Mesendoderm (in vitro differentiated cells): ENCODE measurements at regions not wholly inside any gene's neighbourhood (a gene's known extent, or its start where the extent isn't known, plus 50 kb on each side); places are given as distances from the start of the nearest gene placed in this dataset.

Experiments
- DNase-seq: peaks from one replicate; pipeline ENCODE4 v3.0.0; 2013
- H2AK5ac ChIP-seq: 2 replicates; pipeline ENCODE4 v1.6.1; 2013; ENCODE audit warnings: low read length, inconsistent platforms
- H2BK120ac ChIP-seq: 2 replicates; pipeline ENCODE4 v1.6.1; 2013; ENCODE audit warnings: low read depth, mild to moderate bottlenecking, low read length, moderate library complexity, mixed read lengths
- H2BK15ac ChIP-seq: replicated peaks from 2 replicates; pipeline ENCODE4 v1.6.1; 2013; ENCODE audit warnings: low read depth, mild to moderate bottlenecking, moderate library complexity
- H2BK5ac ChIP-seq: 2 replicates; pipeline ENCODE4 v1.6.1; 2013; ENCODE audit warnings: low read length, inconsistent platforms
- H3K18ac ChIP-seq: 2 replicates; pipeline ENCODE4 v1.6.1; 2013; ENCODE audit warnings: mild to moderate bottlenecking, low read length, mixed read lengths
- H3K23ac ChIP-seq: one replicate; pipeline ENCODE4 v1.6.1; 2013; ENCODE audit warnings: low read length
- H3K27ac ChIP-seq: 2 replicates; pipeline ENCODE4 v1.5.1; 2013; ENCODE audit warnings: low read depth, mild to moderate bottlenecking, inconsistent platforms, low read length, moderate library complexity
- H3K27me3 ChIP-seq: 2 replicates; pipeline ENCODE4 v1.6.1; 2013; ENCODE audit warnings: low read length, control low read depth, mild to moderate bottlenecking, inconsistent platforms; ENCODE audit not compliant: insufficient read depth, poor library complexity
- H3K36me3 ChIP-seq: 2 replicates; pipeline ENCODE4 v1.6.1; 2013; ENCODE audit warnings: low read length, inconsistent platforms; ENCODE audit not compliant: control insufficient read depth, insufficient read depth
- H3K4ac ChIP-seq: one replicate; pipeline ENCODE4 v1.6.1; 2013; ENCODE audit warnings: low read depth, mild to moderate bottlenecking, low read length, moderate library complexity
- H3K4me1 ChIP-seq: 2 replicates; pipeline ENCODE4 v1.6.1; 2013; ENCODE audit warnings: low read depth, low read length, inconsistent platforms; ENCODE audit not compliant: control insufficient read depth
- H3K4me2 ChIP-seq: 2 replicates; pipeline ENCODE4 v1.6.1; 2013; ENCODE audit warnings: low read length
- H3K4me3 ChIP-seq: 2 replicates; pipeline ENCODE4 v1.5.1; 2013; ENCODE audit warnings: mild to moderate bottlenecking, low read length
- H3K56ac ChIP-seq: one replicate; pipeline ENCODE4 v1.6.1; 2013; ENCODE audit warnings: low read length
- H3K79me1 ChIP-seq: 2 replicates; pipeline ENCODE4 v1.6.1; 2013; ENCODE audit warnings: low read length, inconsistent platforms
- H3K79me2 ChIP-seq: 2 replicates; pipeline ENCODE4 v1.6.1; 2013; ENCODE audit warnings: mild to moderate bottlenecking, low read length; ENCODE audit not compliant: control insufficient read depth, insufficient read depth
- H3K9ac ChIP-seq: 2 replicates; pipeline ENCODE4 v1.6.1; 2013; ENCODE audit warnings: low read length, inconsistent platforms
- H4K5ac ChIP-seq: one replicate; pipeline ENCODE4 v1.6.1; 2013; ENCODE audit warnings: low read length
- H4K8ac ChIP-seq: one replicate; pipeline ENCODE4 v1.6.1; 2013; ENCODE audit warnings: low read depth, mild to moderate bottlenecking, control low read depth, low read length, moderate library complexity
- WGBS: extraction: QIAGEN DNeasy Blood & Tissue Kit; methylation state at CpG from one replicate; pipeline ENCODE4 v1.1.7; 2013; ENCODE audit warnings: low lambda C conversion rate, missing lambda C conversion rate; ENCODE audit not compliant: insufficient coverage; ENCODE audit errors: extremely low coverage; 5-methylcytosine and 5-hydroxymethylcytosine counted together

DNA sequence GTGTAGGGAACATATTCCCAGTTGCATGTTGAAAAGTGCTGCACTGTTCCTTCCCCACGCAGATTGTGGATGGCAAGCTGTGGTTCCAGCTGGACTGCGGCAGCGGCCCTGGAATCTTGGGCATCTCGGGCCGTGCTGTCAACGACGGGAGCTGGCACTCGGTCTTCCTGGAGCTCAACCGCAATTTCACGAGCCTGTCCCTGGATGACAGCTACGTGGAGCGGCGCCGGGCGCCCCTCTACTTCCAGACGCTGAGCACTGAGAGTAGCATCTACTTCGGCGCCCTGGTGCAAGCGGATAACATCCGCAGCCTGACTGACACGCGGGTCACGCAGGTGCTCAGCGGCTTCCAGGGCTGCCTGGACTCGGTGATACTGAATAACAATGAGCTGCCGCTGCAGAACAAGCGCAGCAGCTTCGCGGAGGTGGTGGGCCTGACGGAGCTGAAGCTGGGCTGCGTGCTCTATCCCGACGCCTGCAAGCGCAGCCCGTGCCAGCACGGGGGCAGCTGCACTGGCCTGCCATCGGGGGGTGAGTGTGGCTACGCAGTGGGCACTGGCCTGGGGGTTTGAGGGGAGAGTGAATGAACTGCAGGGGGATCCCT, 102.7 kb upstream of the MTNR1B start:
- H3K4ac ChIP-seq = no peak overlapping the region
- H3K23ac ChIP-seq = no peak overlapping the region
- H3K56ac ChIP-seq = no peak overlapping the region
- no peak overlapping the region for H3K27ac ChIP-seq
- no peak overlapping the region for H2AK5ac ChIP-seq
- H3K27me3 ChIP-seq = no peaks in the 10 kb centered on the region
- WGBS = no CpG with 5 or more reads among the region's 38 CpGs
- no peak overlapping the region for H3K9ac ChIP-seq
- H3K79me2 ChIP-seq = no peaks in the 10 kb centered on the region
- no peak overlapping the region for H3K18ac ChIP-seq
- no peak overlapping the region for H3K4me2 ChIP-seq
- H2BK15ac ChIP-seq = no peak overlapping the region
- no peak overlapping the region for H3K4me3 ChIP-seq
- H2BK5ac ChIP-seq = no peak overlapping the region
- DNase-seq = no peak
- no peaks in the 10 kb centered on the region for H3K36me3 ChIP-seq
- H3K4me1 ChIP-seq = no peaks in the 10 kb centered on the region
- no peak overlapping the region for H2BK120ac ChIP-seq
- H4K8ac ChIP-seq = no peak overlapping the region
- H4K5ac ChIP-seq = no peak overlapping the region
- H3K79me1 ChIP-seq = no peaks in the 10 kb centered on the region

DNA sequence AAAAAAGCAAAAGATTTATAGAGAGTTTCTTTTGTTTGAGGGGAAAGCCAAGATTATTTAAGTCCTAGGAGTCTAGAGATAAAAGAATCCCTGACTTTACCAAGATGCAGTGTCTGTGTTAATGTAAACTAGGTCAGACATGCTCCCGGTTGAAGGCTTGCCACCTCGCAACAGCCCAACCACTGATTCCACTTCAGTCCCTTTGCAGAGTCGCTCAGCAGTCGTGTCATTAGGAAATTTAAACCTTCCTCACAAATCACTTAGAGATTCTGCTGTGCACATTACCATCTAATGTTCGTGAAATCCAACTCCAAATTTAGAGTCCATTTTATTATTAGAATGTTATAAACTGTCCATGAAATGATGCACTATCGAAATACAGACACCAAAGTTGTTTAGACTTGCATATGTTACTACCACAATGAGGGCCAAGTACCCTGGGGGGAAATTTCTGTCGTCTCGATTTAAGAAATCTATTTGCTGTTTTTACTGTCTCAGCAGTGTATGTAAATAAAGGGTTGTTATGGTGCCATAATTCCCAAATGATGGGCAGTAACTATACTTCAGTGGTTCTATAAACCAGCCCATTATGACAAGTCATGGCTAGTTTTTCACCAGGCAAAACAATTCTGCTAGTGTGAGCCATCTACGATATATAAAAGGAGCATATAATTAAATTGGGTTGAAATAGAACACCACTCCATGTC, 101.4 kb upstream of the MTNR1B start:
- Histone ChIP-seq H4K8ac (no peak overlapping the region), H3K23ac (no peak overlapping the region), H3K4me3 (no peak overlapping the region), H3K27me3 (no peaks in the 10 kb centered on the region), H3K4me2 (no peak overlapping the region), H2AK5ac (no peak overlapping the region), H3K4ac (no peak overlapping the region), H3K9ac (no peak overlapping the region), H4K5ac (no peak overlapping the region), H2BK15ac (no peak overlapping the region), H3K79me1 (no peaks in the 10 kb centered on the region), H2BK120ac (no peak overlapping the region), H3K56ac (no peak overlapping the region), H3K36me3 (no peaks in the 10 kb centered on the region), H3K79me2 (no peaks in the 10 kb centered on the region), H2BK5ac (no peak overlapping the region), H3K18ac (no peak overlapping the region), H3K4me1 (no peaks in the 10 kb centered on the region), H3K27ac (no peak overlapping the region)
- no CpG with 5 or more reads among the region's 9 CpGs for WGBS
- no peak for DNase-seq

DNA sequence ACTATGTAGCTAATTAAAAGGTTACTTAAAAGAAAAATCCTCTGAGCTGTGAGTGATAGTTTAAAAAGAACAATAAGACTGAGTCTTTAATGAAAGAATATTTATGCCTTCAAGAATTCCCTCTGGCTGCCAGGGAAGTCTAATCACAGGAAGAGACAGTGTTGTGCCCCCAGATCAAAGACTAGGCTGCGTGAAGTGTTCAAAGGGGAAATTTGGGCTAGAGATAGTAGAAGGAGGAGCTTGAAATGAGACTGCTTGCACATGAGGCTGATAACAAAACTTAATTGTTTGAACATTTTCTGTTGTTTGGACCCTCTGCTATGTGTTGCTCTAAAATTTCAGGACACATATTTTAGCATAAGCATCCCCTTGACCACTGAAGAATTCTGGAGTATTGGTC, 99.7 kb upstream of the MTNR1B start:
- Histone ChIP-seq H3K4me2 (no peak overlapping the region), H3K79me2 (no peaks in the 10 kb centered on the region), H3K23ac (no peak overlapping the region), H4K8ac (no peak overlapping the region), H2BK120ac (no peak overlapping the region), H3K4ac (no peak overlapping the region), H3K27me3 (no peaks in the 10 kb centered on the region), H3K36me3 (no peaks in the 10 kb centered on the region), H3K9ac (no peak overlapping the region), H3K27ac (no peak overlapping the region), H3K4me1 (no peaks in the 10 kb centered on the region), H2BK5ac (no peak overlapping the region), H2BK15ac (no peak overlapping the region), H4K5ac (no peak overlapping the region), H3K18ac (no peak overlapping the region), H3K79me1 (no peaks in the 10 kb centered on the region), H2AK5ac (no peak overlapping the region), H3K4me3 (no peak overlapping the region), H3K56ac (no peak overlapping the region)
- DNase-seq = no peak
- WGBS = no CpG with 5 or more reads among the region's 1 CpG

DNA sequence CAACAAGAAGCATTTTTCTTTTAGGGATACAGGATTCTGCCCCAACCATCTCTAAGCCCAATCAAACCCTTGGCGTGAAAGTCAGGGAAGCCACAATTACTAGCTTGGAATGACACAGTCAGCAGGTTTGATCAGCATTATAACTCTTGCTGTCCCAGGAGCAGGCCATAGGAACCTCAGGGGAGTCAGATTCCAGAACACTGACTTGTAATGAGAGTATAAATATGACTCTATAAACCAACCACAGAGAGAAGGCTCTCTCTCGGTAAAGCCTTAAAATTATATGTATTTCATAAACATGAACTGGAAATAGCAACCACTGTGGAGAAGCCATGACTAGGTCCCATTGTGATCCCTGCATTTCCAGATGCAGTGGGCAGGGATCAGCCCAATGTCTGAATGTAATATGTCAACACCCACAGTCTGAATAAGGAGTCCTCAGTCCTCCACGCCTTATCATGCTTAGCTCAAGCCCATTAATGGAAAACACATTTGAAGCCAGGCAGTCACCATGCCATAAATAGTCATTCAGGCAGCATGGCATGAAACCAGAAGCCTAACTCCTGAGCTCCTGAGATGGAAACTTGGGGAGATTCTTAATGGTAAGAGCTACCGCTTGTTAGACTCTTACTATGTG, 99.1 kb upstream of the MTNR1B start:
- no peak overlapping the region for H3K4ac ChIP-seq
- H2BK120ac ChIP-seq = no peak overlapping the region
- no CpG with 5 or more reads among the region's 4 CpGs for WGBS
- DNase-seq = no peak
- no peak overlapping the region for H3K23ac ChIP-seq
- H4K8ac ChIP-seq = no peak overlapping the region
- H4K5ac ChIP-seq = no peak overlapping the region
- H3K36me3 ChIP-seq = no peaks in the 10 kb centered on the region
- no peak overlapping the region for H3K18ac ChIP-seq
- no peaks in the 10 kb centered on the region for H3K79me1 ChIP-seq
- no peak overlapping the region for H3K56ac ChIP-seq
- no peak overlapping the region for H3K27ac ChIP-seq
- no peak overlapping the region for H2AK5ac ChIP-seq
- H3K9ac ChIP-seq = no peak overlapping the region
- H3K4me1 ChIP-seq = no peaks in the 10 kb centered on the region
- no peak overlapping the region for H3K4me2 ChIP-seq
- H3K27me3 ChIP-seq = no peaks in the 10 kb centered on the region
- H2BK15ac ChIP-seq = no peak overlapping the region
- H2BK5ac ChIP-seq = no peak overlapping the region
- H3K79me2 ChIP-seq = no peaks in the 10 kb centered on the region
- no peak overlapping the region for H3K4me3 ChIP-seq

DNA sequence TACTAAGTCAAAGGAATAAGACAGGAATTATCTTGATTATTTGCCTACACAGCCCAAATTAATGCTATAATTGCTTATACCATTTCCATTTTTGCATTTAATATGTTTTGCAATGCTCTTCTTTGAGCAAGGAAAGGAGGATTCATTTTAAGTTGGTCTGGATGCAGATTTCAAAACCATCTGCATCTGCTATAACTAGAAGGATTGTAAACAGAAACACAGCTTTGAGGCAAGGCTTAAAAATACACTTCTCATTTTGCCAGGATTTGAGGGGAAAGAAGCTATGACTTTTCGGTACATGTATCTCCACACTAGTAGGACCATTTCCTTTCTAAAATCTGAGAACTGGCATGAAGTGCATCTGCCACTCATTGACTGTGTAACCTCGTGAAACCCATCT, 95.9 kb upstream of the MTNR1B start:
- WGBS = no CpG with 5 or more reads among the region's 2 CpGs
- Histone ChIP-seq H3K4me2 (no peak overlapping the region), H3K79me1 (no peaks in the 10 kb centered on the region), H4K8ac (no peak overlapping the region), H4K5ac (no peak overlapping the region), H3K36me3 (no peaks in the 10 kb centered on the region), H3K9ac (no peak overlapping the region), H2BK120ac (no peak overlapping the region), H3K79me2 (no peaks in the 10 kb centered on the region), H3K56ac (no peak overlapping the region), H3K27me3 (no peaks in the 10 kb centered on the region), H3K4me3 (no peak overlapping the region), H2AK5ac (no peak overlapping the region), H2BK15ac (no peak overlapping the region), H3K23ac (no peak overlapping the region), H3K4me1 (no peaks in the 10 kb centered on the region), H3K4ac (no peak overlapping the region), H3K18ac (no peak overlapping the region), H2BK5ac (no peak overlapping the region), H3K27ac (no peak overlapping the region)
- DNase-seq = no peak
